HCT116 (cell line): ENCODE measurements at regions not wholly inside any gene's neighbourhood (a gene's known extent, or its start where the extent isn't known, plus 50 kb on each side); places are given as distances from the start of the nearest gene placed in this dataset.

Experiments
- ATAC-seq: fragments of 200-7000 bp; cut with Tn5 transposase; 2 replicates; pipeline ENCODE4 v1.9.1; 2020; ENCODE audit warnings: mild to moderate bottlenecking, moderate library complexity
- BruUV-seq: library from RNA; stranded (reverse); fragments of 400-500 nt; replicated peaks from 2 replicates; lab custom pipeline; 2021; lab: Mats Ljungman, UMichigan
- CTCF ChIA-PET: fragments of 300-600 bp; sonication (Branson Sonifier 250); formaldehyde crosslinking; loops from one replicate; lab custom pipeline; 2021; ENCODE audit warnings: antibody characterized with exemption; lab: Charles Lee
- POLR2A ChIA-PET: fragments of 300-600, 350-600 bp; sonication (Branson Sonifier 250); formaldehyde crosslinking; loops from one replicate; lab custom pipeline; 2021; ENCODE audit warnings: antibody characterized with exemption; lab: Charles Lee
- RAD21 ChIA-PET, 2 experiments: fragments of 300-600 bp; sonication (Branson Sonifier 250); formaldehyde crosslinking; loops; one replicate each; lab custom pipeline; 2023; ENCODE audit warnings: low total read pairs in 2 of 2; ENCODE audit not compliant: uncharacterized antibody in 2 of 2, unreplicated experiment in 2 of 2, low non-redundant PET in 1 of 2; lab: Charles Lee
- DNase-seq: peaks from one replicate; pipeline ENCODE4 v3.0.0-alpha.2; 2010; ENCODE audit warnings: low read depth, low spot score
- H2AFZ ChIP-seq: fragments of 200-600 bp; shearing (Covaris generic), sonication (generic); 2 replicates; pipeline ENCODE4 v1.6.1; 2017; ENCODE audit warnings: low read depth, mixed run types, mixed read lengths, antibody characterized with exemption, low read length; ENCODE audit not compliant: poor library complexity, severe bottlenecking
- H3K27ac ChIP-seq: 2 replicates; pipeline ENCODE4 v1.5.1; 2012; ENCODE audit warnings: low read depth, low read length
- H3K27me3 ChIP-seq: fragments of 200-600 bp; sonication (generic); 2 replicates; pipeline ENCODE4 v1.6.1; 2016; ENCODE audit warnings: mixed run types, low read length, mixed read lengths; ENCODE audit not compliant: insufficient read depth
- H3K36me3 ChIP-seq, 2 experiments: fragments of 200-500 bp in 1 of 2; fragments of 200-600 bp in 1 of 2; sonication (Bioruptor generic) in 1 of 2; sonication (generic) in 1 of 2; 2 replicates each; pipeline versions ENCODE4 v1.5.1 to v1.6.1; 2014 to 2016; ENCODE audit warnings: low read length in 2 of 2, inconsistent platforms in 1 of 2, mixed read lengths in 1 of 2, mixed run types in 1 of 2; ENCODE audit not compliant: insufficient read depth in 2 of 2, control insufficient read depth in 1 of 2
- H3K4me1 ChIP-seq, 2 experiments: fragments of 200-600 bp in 1 of 2; sonication (generic) in 1 of 2; 2 replicates each; pipeline versions ENCODE4 v1.5.1 to v1.6.1; 2012 to 2017; ENCODE audit warnings: low read length in 2 of 2, inconsistent platforms in 1 of 2, mild to moderate bottlenecking in 1 of 2, mixed read lengths in 1 of 2, mixed run types in 1 of 2, moderate library complexity in 1 of 2; ENCODE audit not compliant: insufficient read depth in 2 of 2, control insufficient read depth in 1 of 2
- H3K4me2 ChIP-seq: fragments of 200-600 bp; sonication (generic); 2 replicates; pipeline ENCODE4 v1.6.1; 2017; ENCODE audit warnings: mixed run types, low read length, mixed read lengths
- H3K4me3 ChIP-seq, 2 experiments: fragments of 200-600 bp in 1 of 2; sonication (generic) in 1 of 2; replicated peaks in 1 of 2; 2 replicates each; pipeline ENCODE4 v1.5.1; 2011 to 2016; ENCODE audit warnings: low read length in 2 of 2, control low read depth in 1 of 2, low read depth in 1 of 2, mild to moderate bottlenecking in 1 of 2, mixed read lengths in 1 of 2, mixed run types in 1 of 2
- H3K79me2 ChIP-seq: fragments of 200-600 bp; sonication (generic); 2 replicates; pipeline ENCODE4 v1.6.1; 2017; ENCODE audit warnings: mild to moderate bottlenecking, mixed run types, low read length, moderate library complexity, mixed read lengths; ENCODE audit not compliant: insufficient read depth
- H3K9ac ChIP-seq: fragments of 200-600 bp; sonication (generic); 2 replicates; pipeline ENCODE4 v1.6.1; 2016; ENCODE audit warnings: low read length, mixed read lengths
- H3K9me2 ChIP-seq: fragments of 200-600 bp; sonication (generic), shearing (Covaris generic); 2 replicates; pipeline ENCODE4 v1.6.1; 2017; ENCODE audit warnings: mixed run types, mild to moderate bottlenecking, moderate library complexity; ENCODE audit not compliant: insufficient read depth
- H3K9me3 ChIP-seq, 2 experiments: fragments of 200-500 bp in 1 of 2; fragments of 200-600 bp in 1 of 2; sonication (Bioruptor generic) in 1 of 2; sonication (generic) in 1 of 2; 2 replicates each; pipeline ENCODE4 v1.6.1; 2014 to 2017; ENCODE audit warnings: low read length in 2 of 2, mixed read lengths in 2 of 2, inconsistent platforms in 1 of 2, low read depth in 1 of 2, mild to moderate bottlenecking in 1 of 2, mixed run types in 1 of 2, moderate library complexity in 1 of 2; ENCODE audit not compliant: control insufficient read depth in 1 of 2, insufficient read depth in 1 of 2
- H4K20me1 ChIP-seq: fragments of 200-600 bp; sonication (generic), shearing (Covaris generic); 2 replicates; pipeline ENCODE4 v1.6.1; 2017; ENCODE audit warnings: mixed run types, mild to moderate bottlenecking, moderate library complexity; ENCODE audit not compliant: insufficient read depth
- ATF3 ChIP-seq: IDR thresholded peaks from 2 replicates; pipeline ENCODE4 v1.6.1; 2012
- CEBPB ChIP-seq: IDR thresholded peaks from 2 replicates; pipeline ENCODE4 v1.6.1; 2012; ENCODE audit warnings: low read depth
- ELF1 ChIP-seq: IDR thresholded peaks from 2 replicates; pipeline ENCODE4 v1.6.1; 2012; ENCODE audit warnings: low read depth, borderline replicate concordance
- EZH2 ChIP-seq: fragments of 200-600 bp; sonication (generic); IDR thresholded peaks from 2 replicates; pipeline ENCODE4 v1.6.1; 2017; ENCODE audit warnings: antibody characterized with exemption, mixed run types
- FOSL1 ChIP-seq: IDR thresholded peaks from 2 replicates; pipeline ENCODE4 v1.6.1; 2012; ENCODE audit warnings: low read depth
- JUND ChIP-seq: IDR thresholded peaks from 2 replicates; pipeline ENCODE4 v1.6.1; 2012
- MAX ChIP-seq: IDR thresholded peaks from 2 replicates; pipeline ENCODE4 v1.6.1; 2012
- POLR2A ChIP-seq: IDR thresholded peaks from 2 replicates; pipeline ENCODE4 v1.7.0; 2011; ENCODE audit warnings: borderline replicate concordance; ENCODE audit not compliant: insufficient read depth, insufficient read length; ENCODE audit errors: extremely low read depth
- POLR2AphosphoS5 ChIP-seq: IDR thresholded peaks from 2 replicates; pipeline ENCODE4 v1.6.1; 2011; ENCODE audit warnings: mild to moderate bottlenecking, low read depth, low read length, moderate library complexity
- ZNF274 ChIP-seq: fragments of 200-500 bp; sonication (Bioruptor generic); IDR thresholded peaks from 2 replicates; pipeline ENCODE4 v1.6.1; 2014; ENCODE audit warnings: mild to moderate bottlenecking, low read depth, low read length, inconsistent platforms
- intact Hi-C: fragments of 100-400 bp; cut with micrococcal nuclease; formaldehyde crosslinking; loops from 2 replicates; pipeline ENCODE4 v1.10.0; 2022
- TF ChIP-seq, protein P1 (sequence below): IDR thresholded peaks from 2 replicates; pipeline ENCODE4 v1.6.1; 2012; ENCODE audit warnings: low read depth
- TF ChIP-seq, protein P2 (sequence below), 3 experiments: fragments of 200-600 bp in 1 of 3; sonication (generic) in 1 of 3; IDR thresholded peaks in 2 of 3; conservative IDR thresholded peaks in 1 of 3; 2 replicates each; pipeline ENCODE4 v1.5.1; 2012 to 2017; ENCODE audit warnings: low read depth in 2 of 3, low read length in 2 of 3, antibody characterized with exemption in 1 of 3, borderline replicate concordance in 1 of 3, control low read depth in 1 of 3, mild to moderate bottlenecking in 1 of 3, mixed read lengths in 1 of 3, mixed run types in 1 of 3, moderate library complexity in 1 of 3; ENCODE audit not compliant: insufficient read depth in 1 of 3

- Histone ChIP-seq H3K9me3 (no peaks in the 10 kb centered on the region), H3K9me2 (no peaks in the 10 kb centered on the region), H3K79me2 (no peaks in the 10 kb centered on the region), H4K20me1 (no peaks in the 10 kb centered on the region), H3K4me2 (no peak overlapping the region), H3K36me3 (no peaks in the 10 kb centered on the region), H3K27me3 (no peaks in the 10 kb centered on the region), H3K27ac (no peak overlapping the region), H3K9ac (no peak overlapping the region), H2AFZ (no peak overlapping the region), H3K4me1 (no peaks in the 10 kb centered on the region), H3K4me3 (no peak overlapping the region)
- intact Hi-C loops, result no loop called here
- POLR2A ChIA-PET, result no interaction called here
- CTCF ChIA-PET, result no interaction called here
- no peak for TF ChIP-seq ELF1
- TF ChIP-seq ATF3, result no peak
- no peak for TF ChIP-seq JUND
- no peak for TF ChIP-seq CEBPB
- no peak for DNase-seq
- BruUV-seq, result no TSS peak
- RAD21 ChIA-PET, result no interaction called here
- ATAC-seq, result no peak
Measured at GRCh38 chr10:42998481-42999384, 78.1 kb upstream of the RET start.

- ChIA-PET RAD21 (no interaction called here), CTCF (no interaction called here), POLR2A (no interaction called here)
- no peaks in the 10 kb centered on the region for H3K27me3 ChIP-seq
- no TSS peak for BruUV-seq
- H3K9me3 ChIP-seq, result no peaks in the 10 kb centered on the region
- no peaks in the 10 kb centered on the region for H4K20me1 ChIP-seq
- ATAC-seq, result no peak
- H3K79me2 ChIP-seq, result no peaks in the 10 kb centered on the region
- H3K4me3 ChIP-seq, result no peak overlapping the region
- intact Hi-C loops, result no loop called here
- H3K4me2 ChIP-seq, result no peak overlapping the region
- H2AFZ ChIP-seq, result no peak overlapping the region
- H3K27ac ChIP-seq, result no peak overlapping the region
- DNase-seq, result no peak
- no peak overlapping the region for H3K9ac ChIP-seq
- no peaks in the 10 kb centered on the region for H3K4me1 ChIP-seq
- no peaks in the 10 kb centered on the region for H3K9me2 ChIP-seq
- H3K36me3 ChIP-seq, result no peaks in the 10 kb centered on the region
- TF ChIP-seq CEBPB (no peak), ZNF274 (no peak), EZH2 (no peak), MAX (no peak), FOSL1 (no peak), POLR2A (no peak), ELF1 (no peak), POLR2AphosphoS5 (no peak), ATF3 (no peak), JUND (no peak)
- TF ChIP-seq, protein P1, sequence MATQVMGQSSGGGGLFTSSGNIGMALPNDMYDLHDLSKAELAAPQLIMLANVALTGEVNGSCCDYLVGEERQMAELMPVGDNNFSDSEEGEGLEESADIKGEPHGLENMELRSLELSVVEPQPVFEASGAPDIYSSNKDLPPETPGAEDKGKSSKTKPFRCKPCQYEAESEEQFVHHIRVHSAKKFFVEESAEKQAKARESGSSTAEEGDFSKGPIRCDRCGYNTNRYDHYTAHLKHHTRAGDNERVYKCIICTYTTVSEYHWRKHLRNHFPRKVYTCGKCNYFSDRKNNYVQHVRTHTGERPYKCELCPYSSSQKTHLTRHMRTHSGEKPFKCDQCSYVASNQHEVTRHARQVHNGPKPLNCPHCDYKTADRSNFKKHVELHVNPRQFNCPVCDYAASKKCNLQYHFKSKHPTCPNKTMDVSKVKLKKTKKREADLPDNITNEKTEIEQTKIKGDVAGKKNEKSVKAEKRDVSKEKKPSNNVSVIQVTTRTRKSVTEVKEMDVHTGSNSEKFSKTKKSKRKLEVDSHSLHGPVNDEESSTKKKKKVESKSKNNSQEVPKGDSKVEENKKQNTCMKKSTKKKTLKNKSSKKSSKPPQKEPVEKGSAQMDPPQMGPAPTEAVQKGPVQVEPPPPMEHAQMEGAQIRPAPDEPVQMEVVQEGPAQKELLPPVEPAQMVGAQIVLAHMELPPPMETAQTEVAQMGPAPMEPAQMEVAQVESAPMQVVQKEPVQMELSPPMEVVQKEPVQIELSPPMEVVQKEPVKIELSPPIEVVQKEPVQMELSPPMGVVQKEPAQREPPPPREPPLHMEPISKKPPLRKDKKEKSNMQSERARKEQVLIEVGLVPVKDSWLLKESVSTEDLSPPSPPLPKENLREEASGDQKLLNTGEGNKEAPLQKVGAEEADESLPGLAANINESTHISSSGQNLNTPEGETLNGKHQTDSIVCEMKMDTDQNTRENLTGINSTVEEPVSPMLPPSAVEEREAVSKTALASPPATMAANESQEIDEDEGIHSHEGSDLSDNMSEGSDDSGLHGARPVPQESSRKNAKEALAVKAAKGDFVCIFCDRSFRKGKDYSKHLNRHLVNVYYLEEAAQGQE, result no peak
- TF ChIP-seq, protein P2, sequence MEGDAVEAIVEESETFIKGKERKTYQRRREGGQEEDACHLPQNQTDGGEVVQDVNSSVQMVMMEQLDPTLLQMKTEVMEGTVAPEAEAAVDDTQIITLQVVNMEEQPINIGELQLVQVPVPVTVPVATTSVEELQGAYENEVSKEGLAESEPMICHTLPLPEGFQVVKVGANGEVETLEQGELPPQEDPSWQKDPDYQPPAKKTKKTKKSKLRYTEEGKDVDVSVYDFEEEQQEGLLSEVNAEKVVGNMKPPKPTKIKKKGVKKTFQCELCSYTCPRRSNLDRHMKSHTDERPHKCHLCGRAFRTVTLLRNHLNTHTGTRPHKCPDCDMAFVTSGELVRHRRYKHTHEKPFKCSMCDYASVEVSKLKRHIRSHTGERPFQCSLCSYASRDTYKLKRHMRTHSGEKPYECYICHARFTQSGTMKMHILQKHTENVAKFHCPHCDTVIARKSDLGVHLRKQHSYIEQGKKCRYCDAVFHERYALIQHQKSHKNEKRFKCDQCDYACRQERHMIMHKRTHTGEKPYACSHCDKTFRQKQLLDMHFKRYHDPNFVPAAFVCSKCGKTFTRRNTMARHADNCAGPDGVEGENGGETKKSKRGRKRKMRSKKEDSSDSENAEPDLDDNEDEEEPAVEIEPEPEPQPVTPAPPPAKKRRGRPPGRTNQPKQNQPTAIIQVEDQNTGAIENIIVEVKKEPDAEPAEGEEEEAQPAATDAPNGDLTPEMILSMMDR (IDR thresholded peaks at IDR 0.05 in 2 of 3, conservative IDR thresholded peaks at IDR 0.05 in 1 of 3; ENCODE audit: borderline replicate concordance in 1 of 3, insufficient read depth in 1 of 3, low read depth in 2 of 3, low read length in 2 of 3), result no peak
Measured at GRCh38 chr10:42999385-43000020, 77.4 kb upstream of the RET start.
